Upper lobe of right lung (tissue), 1 donor: ENCODE measurements at regions not wholly inside any gene's neighbourhood (a gene's known extent, or its start where the extent isn't known, plus 50 kb on each side); places are given as distances from the start of the nearest gene placed in this dataset.

Experiments used
- ATAC-seq: fragments of 200-7000 bp; cut with Tn5 transposase; one replicate; pipeline ENCODE4 v1.9.1; 2020; ENCODE audit warnings: mild to moderate bottlenecking, moderate library complexity
- DNase-seq: peaks from one replicate; pipeline ENCODE4 v3.0.0-alpha.2; 2020
- H3K27ac ChIP-seq: fragments of 200-600 bp; one replicate; pipeline ENCODE4 v1.8.0; 2022
- H3K27me3 ChIP-seq: fragments of 200-600 bp; one replicate; pipeline ENCODE4 v1.8.0; 2022; ENCODE audit warnings: mild to moderate bottlenecking
- H3K36me3 ChIP-seq: fragments of 200-600 bp; one replicate; pipeline ENCODE4 v1.8.0; 2022
- H3K4me1 ChIP-seq: fragments of 200-600 bp; one replicate; pipeline ENCODE4 v1.8.0; 2022
- H3K4me3 ChIP-seq: fragments of 200-600 bp; one replicate; pipeline ENCODE4 v1.8.0; 2022; ENCODE audit warnings: mild to moderate bottlenecking
- H3K9me3 ChIP-seq: fragments of 200-600 bp; one replicate; pipeline ENCODE4 v1.8.0; 2022
- intact Hi-C: fragments of 100-400 bp; cut with DNase I; formaldehyde crosslinking; loops from one replicate; pipeline ENCODE4 v1.11.0; 2022
- TF ChIP-seq, protein P1 (sequence below): fragments of 200-600 bp; IDR thresholded peaks from one replicate; pipeline ENCODE4 v1.8.0; 2022; ENCODE audit warnings: antibody characterized with exemption
- donor health status: DM: no; HTN: yes; CAD: no; lungs with severe emphysema.

DNA sequence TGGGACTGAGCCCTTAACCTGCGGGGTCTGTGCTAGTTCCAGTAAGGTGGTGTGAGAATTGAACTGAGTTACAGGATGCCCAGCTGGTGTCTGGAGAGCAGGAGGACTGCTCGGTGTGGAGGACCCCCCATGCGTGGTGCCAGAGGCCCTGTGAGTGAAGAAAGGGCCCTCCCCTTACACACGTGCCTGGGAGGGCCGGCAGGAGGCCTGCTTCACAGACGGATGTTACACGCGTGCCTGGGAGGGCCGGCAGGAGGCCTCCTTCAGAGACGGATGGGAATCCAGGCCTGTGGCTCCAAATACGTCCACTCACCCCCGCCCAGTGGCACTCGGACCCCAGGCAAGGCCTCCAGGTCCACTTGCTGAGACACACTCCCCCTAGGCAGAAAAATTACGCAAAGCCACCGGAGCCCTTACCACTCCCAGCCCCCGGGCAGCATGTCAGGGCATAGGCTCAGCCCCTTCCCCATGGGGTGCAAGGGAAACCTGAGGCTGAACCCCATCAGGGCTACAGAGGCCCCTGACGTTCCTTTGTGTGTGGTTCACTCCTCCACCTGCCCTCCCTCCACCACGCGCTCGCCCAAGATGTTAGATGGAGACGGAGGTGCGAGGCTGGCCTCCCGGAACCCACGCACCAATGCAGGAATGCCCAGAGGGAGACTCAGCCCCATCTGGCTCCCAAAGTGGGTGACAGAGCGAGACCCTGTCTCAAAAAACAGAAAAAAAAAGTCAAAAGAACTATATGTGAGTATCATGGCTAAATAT lies 227.8 kb downstream of the BRD1 start:
- TF ChIP-seq, protein P1, sequence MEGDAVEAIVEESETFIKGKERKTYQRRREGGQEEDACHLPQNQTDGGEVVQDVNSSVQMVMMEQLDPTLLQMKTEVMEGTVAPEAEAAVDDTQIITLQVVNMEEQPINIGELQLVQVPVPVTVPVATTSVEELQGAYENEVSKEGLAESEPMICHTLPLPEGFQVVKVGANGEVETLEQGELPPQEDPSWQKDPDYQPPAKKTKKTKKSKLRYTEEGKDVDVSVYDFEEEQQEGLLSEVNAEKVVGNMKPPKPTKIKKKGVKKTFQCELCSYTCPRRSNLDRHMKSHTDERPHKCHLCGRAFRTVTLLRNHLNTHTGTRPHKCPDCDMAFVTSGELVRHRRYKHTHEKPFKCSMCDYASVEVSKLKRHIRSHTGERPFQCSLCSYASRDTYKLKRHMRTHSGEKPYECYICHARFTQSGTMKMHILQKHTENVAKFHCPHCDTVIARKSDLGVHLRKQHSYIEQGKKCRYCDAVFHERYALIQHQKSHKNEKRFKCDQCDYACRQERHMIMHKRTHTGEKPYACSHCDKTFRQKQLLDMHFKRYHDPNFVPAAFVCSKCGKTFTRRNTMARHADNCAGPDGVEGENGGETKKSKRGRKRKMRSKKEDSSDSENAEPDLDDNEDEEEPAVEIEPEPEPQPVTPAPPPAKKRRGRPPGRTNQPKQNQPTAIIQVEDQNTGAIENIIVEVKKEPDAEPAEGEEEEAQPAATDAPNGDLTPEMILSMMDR: no peak
- H3K27ac ChIP-seq: no peak overlapping the region
- DNase-seq: peak; percentile 55
- ATAC-seq: no peak
- H3K36me3 ChIP-seq: no peaks in the 10 kb centered on the region
- no peaks in the 10 kb centered on the region for H3K9me3 ChIP-seq
- H3K27me3 ChIP-seq: no peaks in the 10 kb centered on the region
- H3K4me3 ChIP-seq: no peak overlapping the region
- H3K4me1 ChIP-seq: no peaks in the 10 kb centered on the region
- intact Hi-C loops: no loop called here

DNA sequence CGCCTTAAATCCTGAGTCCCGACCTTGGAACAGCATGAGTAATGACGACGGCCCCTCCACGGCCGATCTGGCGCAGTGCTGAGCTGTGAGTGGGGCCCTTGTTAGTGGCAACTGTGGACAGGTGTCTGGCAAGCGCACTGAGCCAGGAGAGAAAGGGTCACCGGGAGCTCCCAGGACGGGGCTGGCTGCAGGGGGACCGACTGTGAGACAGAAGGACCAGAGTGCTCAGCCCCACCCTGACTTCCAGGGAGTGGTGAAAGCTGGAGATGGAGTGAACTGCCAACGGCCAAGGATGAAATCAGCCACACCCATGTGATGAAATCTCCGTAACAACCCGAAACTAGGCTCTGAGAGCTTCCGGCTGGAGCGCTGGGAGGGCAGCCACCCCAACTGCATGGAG lies 228.6 kb downstream of the BRD1 start:
- no peaks in the 10 kb centered on the region for H3K9me3 ChIP-seq
- no peaks in the 10 kb centered on the region for H3K36me3 ChIP-seq
- ATAC-seq (peak; percentile 9), DNase-seq (peak; percentile 52)
- TF ChIP-seq, protein P1: no peak
- H3K27ac ChIP-seq: no peak overlapping the region
- intact Hi-C loops: no loop called here
- no peaks in the 10 kb centered on the region for H3K4me1 ChIP-seq
- no peaks in the 10 kb centered on the region for H3K27me3 ChIP-seq
- H3K4me3 ChIP-seq: no peak overlapping the region

DNA sequence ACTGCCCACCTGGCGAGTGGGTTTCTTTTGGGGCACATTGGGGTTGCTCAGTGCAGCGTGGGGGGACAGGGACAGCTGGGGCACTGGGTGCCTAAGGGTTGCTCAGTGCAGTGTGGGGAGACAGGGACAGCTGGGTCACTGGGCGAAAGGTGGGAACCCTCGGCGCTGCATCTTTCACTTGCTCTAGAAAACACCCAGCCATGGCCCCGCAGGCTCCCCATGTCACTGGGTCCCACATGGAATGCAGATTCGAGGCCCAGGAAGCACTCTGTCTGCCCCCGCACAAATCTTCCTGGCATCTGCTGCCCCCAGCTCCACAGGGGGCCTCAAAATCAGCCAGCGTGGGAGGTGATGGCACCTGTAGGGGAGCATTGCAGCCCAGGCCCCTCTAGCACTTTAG lies 229.3 kb downstream of the BRD1 start:
- intact Hi-C loops: no loop called here
- Histone ChIP-seq H3K27ac (no peak overlapping the region), H3K9me3 (no peaks in the 10 kb centered on the region), H3K4me3 (no peak overlapping the region), H3K36me3 (no peaks in the 10 kb centered on the region), H3K27me3 (no peaks in the 10 kb centered on the region), H3K4me1 (no peaks in the 10 kb centered on the region)
- DNase-seq (peak; percentile 40), ATAC-seq (no peak)
- TF ChIP-seq, protein P1: no peak

DNA sequence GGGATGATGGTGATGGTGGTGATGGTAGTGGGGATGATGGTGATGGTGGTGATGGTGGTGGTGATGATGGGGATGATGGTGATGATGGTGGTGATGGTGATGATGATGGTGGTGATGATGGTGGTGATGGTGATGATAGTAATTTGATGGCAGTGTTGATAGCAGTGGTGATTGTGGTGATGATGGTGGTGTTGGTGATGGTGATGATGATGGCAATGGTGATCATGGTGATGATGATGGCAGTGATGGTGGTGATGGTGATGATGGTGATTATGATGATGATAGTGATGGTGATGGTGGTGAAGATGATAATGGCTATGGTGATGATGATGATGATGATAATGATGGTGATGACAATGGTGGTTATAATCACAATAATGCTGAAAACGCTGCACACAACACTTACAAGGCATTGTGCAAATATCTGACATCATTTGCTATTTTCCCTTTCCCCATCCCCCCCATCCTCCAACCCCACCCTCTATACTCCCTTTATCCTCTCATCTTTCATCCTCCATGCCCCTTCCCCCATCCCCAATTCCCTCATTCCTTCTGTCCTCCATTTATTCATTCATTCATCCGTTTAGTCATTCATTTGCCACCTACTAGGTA lies 230.1 kb downstream of the BRD1 start:
- Histone ChIP-seq H3K27ac (no peak overlapping the region), H3K4me3 (no peak overlapping the region), H3K36me3 (no peaks in the 10 kb centered on the region), H3K4me1 (peaks cover 3% of the 10 kb centered on the region), H3K9me3 (no peaks in the 10 kb centered on the region), H3K27me3 (no peaks in the 10 kb centered on the region)
- no peak for DNase-seq
- TF ChIP-seq, protein P1: no peak
- no peak for ATAC-seq
- intact Hi-C loops: no loop called here

DNA sequence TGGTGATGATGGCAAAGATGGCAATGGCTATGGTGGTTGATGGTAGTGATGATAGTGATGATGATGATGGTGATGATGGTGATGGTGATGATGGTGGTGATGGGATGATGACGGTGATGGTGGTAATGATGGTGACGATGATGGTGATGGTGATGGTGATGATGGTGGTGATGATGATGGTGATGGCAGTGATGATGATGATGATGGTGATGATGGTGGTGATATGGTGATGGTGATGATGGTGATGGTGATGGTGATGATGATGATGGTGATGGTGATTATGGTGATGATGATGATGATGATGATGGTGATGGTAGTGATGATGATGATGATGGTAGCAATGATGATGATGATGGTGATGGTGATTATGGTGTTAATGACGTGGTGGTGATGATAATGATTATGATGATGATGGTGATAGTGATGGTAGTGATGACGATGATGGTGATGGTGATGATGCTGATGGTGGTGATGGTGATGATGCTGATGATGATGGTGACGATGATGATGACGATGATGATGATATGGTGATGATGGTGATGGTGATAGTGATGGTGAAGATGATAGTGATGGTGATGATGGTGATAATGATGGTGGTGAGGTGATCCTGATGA lies 232.1 kb downstream of the BRD1 start:
- Histone ChIP-seq H3K4me3 (no peak overlapping the region), H3K9me3 (no peaks in the 10 kb centered on the region), H3K4me1 (peaks cover 7% of the 10 kb centered on the region), H3K27me3 (no peaks in the 10 kb centered on the region), H3K27ac (no peak overlapping the region), H3K36me3 (no peaks in the 10 kb centered on the region)
- ATAC-seq: no peak
- TF ChIP-seq, protein P1: no peak
- DNase-seq: no peak
- intact Hi-C loops: no loop called here
